HAP-1 (cell line): ENCODE measurements at regions not wholly inside any gene's neighbourhood (a gene's known extent, or its start where the extent isn't known, plus 50 kb on each side); places are given as distances from the start of the nearest gene placed in this dataset.
A peak's percentile ranks its signal among the peaks of the same experiment; 100 is the strongest.
"Not testable (repeated sequence)": the region's sequence is repeated elsewhere in the genome, so short reads cannot be mapped to it uniquely, and the experiment has no call there.

ENCODE experiments used
- DNase-seq, 2 experiments: peaks; one replicate each; pipeline ENCODE4 v3.0.0-alpha.2; 2016 to 2020; ENCODE audit warnings: low spot score in 2 of 2
- H3K27me3 ChIP-seq: fragments of 250-450 bp; sonication (Bioruptor Pico); 2 replicates; pipeline ENCODE4 v1.5.1; 2020; ENCODE audit warnings: low read depth, mild to moderate bottlenecking, moderate library complexity
- H3K36me3 ChIP-seq: fragments of 250-450 bp; sonication (Bioruptor Pico); replicated peaks from 2 replicates; pipeline ENCODE4 v1.5.1; 2020; ENCODE audit warnings: mild to moderate bottlenecking
- H3K4me1 ChIP-seq: fragments of 250-450 bp; sonication (Bioruptor Pico); 2 replicates; pipeline ENCODE4 v1.5.1; 2020; ENCODE audit warnings: mild to moderate bottlenecking
- H3K4me3 ChIP-seq: fragments of 250-450 bp; sonication (Bioruptor Pico); 2 replicates; pipeline ENCODE4 v1.5.1; 2020; ENCODE audit warnings: mild to moderate bottlenecking, moderate library complexity
- H3K9me3 ChIP-seq: fragments of 250-450 bp; sonication (Bioruptor Pico); 2 replicates; pipeline ENCODE4 v1.5.1; 2020; ENCODE audit warnings: mild to moderate bottlenecking, moderate library complexity
- in situ Hi-C: fragments of 300-500 bp; cut with MboI; formaldehyde crosslinking; loops from 3 replicates; pipeline ENCODE4 v1.14.3; 2020; ENCODE audit warnings: low sequenced_read_pairs, inconsistent platforms, mixed read lengths

DNA sequence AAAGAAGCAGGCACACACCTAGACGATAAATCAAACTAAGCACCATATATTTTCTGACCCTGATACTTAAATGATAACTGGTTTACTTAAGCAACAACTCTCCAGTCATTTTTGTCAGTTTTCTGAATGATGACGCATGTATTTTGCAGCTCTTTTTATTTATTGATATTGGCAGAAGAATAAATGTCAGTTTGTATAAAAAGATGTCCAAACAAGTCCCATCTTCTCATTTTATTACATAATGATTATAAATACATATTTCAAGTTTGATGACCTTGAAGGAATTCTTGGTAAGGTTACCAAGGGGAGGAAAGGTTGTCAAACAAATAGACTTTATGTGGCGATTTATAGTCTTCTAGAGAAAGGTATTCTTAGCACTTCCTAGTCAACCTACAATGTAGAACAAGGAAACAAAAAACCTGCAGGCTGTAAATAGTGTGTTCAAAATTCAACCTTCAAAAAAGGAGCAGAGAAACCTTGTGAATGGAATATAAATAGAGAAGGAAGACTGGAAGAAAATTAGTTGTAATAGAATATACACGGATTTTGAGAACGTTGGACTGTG, 190.7 kb downstream of the JRKL start:
- Histone ChIP-seq H3K9me3 (0 out of 2 replicates have a peak, but pooled peaks cover 2% of the 10 kb centered on the region), H3K4me1 (peaks cover under 1% of the 10 kb centered on the region; the same call in 1 of the 2 replicates), H3K27me3 (peaks cover 11% of the 10 kb centered on the region; the same call in 1 of the 2 replicates), H3K4me3 (no peak overlapping the region), H3K36me3 (no peaks in the 10 kb centered on the region)
- in situ Hi-C loops = no loop called here
- DNase-seq = no peak

DNA sequence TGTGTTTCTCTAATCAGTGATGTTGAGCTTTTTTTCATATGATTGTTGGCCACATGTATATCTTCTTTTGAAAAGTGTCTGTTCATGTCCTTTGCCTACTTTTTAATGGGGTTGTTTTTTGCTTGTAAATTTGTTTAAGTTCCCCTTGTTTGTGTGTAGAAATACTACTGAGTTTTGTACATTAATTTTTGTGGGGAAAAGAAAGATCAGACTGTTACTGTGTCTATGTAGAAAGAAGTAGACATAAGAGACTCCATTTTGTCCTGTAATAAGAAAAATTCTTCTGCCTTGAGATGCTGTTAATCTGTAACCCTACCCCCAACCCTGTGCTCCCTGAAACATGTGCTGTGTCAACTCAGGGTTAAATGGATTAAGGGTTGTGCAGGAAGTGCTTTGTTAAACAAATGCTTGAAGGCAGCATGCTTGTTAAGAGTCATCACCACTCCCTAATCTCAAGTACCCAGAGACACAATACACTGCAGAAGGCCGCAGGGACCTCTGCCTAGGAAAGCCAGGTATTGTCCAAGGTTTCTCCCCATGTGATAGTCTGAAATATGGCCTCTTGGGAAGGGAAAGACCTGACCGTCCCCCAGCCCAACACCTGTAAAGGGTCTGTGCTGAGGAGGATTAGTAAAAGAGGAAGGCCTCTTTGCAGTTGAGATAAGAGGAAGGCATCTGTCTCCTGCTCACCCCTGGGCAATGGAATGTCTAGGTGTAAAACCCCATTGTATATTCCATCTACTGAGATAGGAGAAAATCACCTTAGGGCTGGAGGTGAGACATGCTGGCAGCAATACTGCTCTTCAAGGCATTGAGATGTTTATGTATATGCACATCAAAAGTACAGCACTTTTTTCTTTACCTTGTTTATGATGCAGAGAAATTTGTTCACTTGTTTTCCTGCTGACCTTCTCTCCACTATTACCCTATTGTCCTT, 196.4 kb downstream of the JRKL start:
- peak in 1 of 2 experiments; percentile 22 for DNase-seq
- H3K4me1 ChIP-seq, H3K36me3 ChIP-seq, H3K9me3 ChIP-seq, in situ Hi-C loops, H3K27me3 ChIP-seq, H3K4me3 ChIP-seq: not testable (repeated sequence)

DNA sequence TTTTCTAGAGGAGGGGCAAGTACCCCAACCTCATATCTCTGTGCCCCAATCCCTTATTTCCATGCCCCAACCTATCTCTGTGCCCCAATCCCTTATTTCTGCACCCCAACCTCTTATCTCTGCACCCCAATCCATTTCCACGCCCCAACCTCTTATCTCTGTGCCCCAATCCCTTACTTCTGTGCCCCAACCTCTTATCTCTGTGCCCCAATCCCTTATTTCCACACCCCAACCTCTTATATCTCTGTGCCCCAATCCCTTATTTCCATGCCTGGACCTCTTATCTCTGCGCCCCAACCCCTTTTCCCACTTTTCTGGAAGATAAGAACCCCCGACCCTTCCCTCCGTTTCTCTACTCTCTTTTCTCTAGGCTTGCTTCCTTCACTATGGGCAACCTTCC, 199.0 kb downstream of the JRKL start:
- H3K36me3 ChIP-seq, H3K27me3 ChIP-seq, DNase-seq, H3K4me1 ChIP-seq, H3K4me3 ChIP-seq, in situ Hi-C loops, H3K9me3 ChIP-seq: not testable (repeated sequence)

DNA sequence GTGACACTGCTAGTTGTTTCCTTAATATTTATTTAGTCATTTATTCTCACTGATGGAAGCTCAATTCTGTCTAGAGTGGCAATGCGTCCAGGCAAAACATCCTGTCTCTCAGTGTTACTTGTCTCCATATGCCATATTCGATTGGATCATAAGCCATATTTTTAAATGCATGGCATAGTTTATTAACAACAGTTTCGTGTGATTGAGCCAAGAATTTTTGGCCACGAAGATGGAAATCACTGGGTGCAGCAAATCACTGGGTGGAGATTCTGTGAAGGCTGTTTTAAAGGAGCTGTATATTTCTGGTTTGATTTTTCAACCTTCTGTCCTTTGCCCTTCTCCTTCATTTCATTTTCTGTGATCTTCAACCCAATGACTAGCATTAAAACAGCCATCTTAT, 205.2 kb downstream of the JRKL start:
- in situ Hi-C loops = no loop called here
- Histone ChIP-seq H3K4me3 (no peak overlapping the region), H3K9me3 (no peaks in the 10 kb centered on the region), H3K27me3 (no peaks in the 10 kb centered on the region), H3K4me1 (no peaks in the 10 kb centered on the region), H3K36me3 (no peaks in the 10 kb centered on the region)
- no peak for DNase-seq

DNA sequence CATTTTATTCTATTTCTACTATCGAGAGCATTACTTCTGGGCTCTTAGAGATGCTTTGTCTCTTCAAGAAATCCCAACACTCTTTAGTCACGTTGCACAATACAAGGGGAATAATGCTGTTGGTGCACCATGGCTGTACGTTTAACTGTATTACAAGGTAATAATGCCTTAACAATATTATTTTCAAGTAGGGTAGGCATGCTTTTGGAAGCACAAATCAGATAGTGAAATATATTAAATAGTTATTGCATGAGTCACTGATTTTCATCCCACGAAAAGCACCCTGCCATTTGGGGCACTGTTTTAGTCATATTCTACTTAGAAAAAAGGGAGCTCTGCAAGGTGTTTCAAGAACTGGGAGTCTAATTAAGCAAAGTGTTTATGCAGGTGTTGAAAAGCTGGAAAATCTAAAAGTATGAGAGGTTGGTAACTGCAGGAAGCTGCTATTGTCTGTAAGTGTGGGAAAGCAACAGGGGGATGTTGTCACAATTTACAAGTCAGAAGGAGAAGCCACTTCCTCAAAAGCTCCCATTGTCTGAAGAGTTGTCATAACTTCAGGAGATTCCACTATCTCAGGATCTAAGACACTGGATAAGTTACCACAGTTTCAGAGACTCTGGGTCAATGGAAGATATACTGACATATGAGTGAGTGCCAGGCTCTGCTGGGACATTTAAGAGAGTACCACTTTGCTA, 218.2 kb downstream of the JRKL start:
- Histone ChIP-seq H3K27me3 (no peaks in the 10 kb centered on the region), H3K9me3 (no peaks in the 10 kb centered on the region), H3K4me3 (no peak overlapping the region), H3K36me3 (no peaks in the 10 kb centered on the region), H3K4me1 (no peaks in the 10 kb centered on the region)
- in situ Hi-C loops = no loop called here
- no peak for DNase-seq

DNA sequence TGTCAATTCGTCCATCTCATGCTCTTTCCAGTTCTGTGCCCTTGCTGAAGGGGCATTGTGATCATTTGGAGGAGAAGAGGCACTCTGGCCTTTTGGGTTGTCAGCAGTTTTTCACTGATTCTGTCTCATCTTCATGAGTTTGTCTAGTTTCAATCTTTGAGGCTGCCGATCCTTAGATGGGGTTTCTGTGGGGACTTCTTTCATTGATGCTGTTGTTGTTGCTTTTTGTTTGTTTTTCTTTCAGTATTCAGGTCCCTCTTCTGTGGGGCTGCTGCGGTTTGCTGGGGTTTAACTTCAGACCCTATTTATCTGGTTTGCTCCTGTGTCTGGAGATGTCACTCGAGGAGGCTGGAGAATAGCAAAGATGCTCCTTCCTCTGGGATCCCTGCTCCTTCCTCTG, 224.3 kb downstream of the JRKL start:
- no peaks in the 10 kb centered on the region for H3K36me3 ChIP-seq
- no peaks in the 10 kb centered on the region for H3K27me3 ChIP-seq
- no peak for DNase-seq
- no peaks in the 10 kb centered on the region for H3K4me1 ChIP-seq
- in situ Hi-C loops = no loop called here
- H3K4me3 ChIP-seq = no peak overlapping the region
- no peaks in the 10 kb centered on the region for H3K9me3 ChIP-seq

DNA sequence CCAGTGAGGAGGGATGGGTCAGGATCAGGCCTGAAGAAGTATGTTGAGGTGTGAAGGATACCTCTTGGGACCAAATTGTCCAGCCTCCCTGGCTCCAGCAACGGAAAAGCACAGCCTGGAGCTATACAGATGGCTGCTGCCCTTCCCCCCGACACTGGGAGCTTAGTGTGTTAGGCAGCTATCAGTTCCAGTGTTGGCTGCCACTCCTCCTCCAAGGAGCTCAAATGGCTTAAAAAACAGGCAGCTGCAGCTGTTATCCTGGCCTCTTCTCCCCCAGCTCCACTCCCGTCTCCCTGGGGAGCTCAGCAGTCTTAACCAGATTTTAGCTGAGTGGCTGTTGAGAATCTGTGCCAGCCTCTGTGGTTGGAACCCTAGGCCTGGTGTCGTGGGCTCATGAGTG, 225.0 kb downstream of the JRKL start:
- DNase-seq = no peak
- Histone ChIP-seq H3K27me3 (no peaks in the 10 kb centered on the region), H3K9me3 (no peaks in the 10 kb centered on the region), H3K36me3 (no peaks in the 10 kb centered on the region), H3K4me1 (no peaks in the 10 kb centered on the region), H3K4me3 (no peak overlapping the region)
- in situ Hi-C loops = no loop called here

DNA sequence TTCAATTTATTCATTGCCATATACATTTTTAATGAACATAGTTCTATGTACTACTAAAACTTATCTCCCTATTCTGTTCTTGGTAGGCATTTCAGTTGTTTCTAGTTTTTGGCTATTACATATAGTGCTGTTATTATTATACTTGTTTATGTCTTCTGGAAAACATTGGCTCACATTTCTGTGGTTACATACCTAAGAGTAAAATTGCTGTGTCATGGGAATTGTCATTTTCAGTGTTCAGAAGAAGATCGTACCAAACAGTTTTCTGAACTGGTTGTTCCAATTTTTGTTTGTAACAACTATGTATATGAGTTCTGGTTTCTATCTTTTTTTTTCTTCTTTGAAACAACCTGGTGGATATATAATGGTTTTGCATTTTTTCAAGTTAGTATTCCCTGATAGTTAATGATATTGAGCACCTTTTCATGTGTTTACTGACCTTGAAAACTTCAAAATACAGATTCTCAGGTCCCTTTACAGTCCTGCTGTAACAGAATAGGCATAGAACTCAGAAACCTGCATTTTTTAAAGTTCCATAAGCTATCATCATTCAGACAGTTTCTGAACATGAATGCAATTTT, 230.7 kb downstream of the JRKL start:
- Histone ChIP-seq H3K4me3 (no peak overlapping the region), H3K27me3 (no peaks in the 10 kb centered on the region), H3K36me3 (no peaks in the 10 kb centered on the region), H3K4me1 (no peaks in the 10 kb centered on the region), H3K9me3 (no peaks in the 10 kb centered on the region)
- DNase-seq = no peak
- in situ Hi-C loops = no loop called here

DNA sequence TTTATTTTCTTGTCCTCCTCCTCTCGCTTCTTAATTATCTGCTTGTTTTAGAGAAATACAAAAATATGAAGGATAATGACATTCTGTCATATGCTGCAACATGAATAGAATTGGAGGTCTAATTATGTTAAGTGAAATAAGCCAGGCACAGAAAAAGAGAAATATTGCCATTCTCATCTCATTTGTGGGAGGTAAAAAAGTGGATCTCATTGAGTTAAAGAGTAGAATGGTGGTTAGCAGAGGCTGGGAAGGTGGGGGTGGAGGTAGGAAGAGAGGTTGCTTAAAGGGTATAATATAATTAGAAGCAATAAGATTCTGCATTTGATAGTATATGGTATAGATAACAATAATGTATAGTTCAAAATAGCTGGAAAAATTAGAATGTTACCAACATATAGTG, 231.3 kb downstream of the JRKL start:
- no peak for DNase-seq
- no peaks in the 10 kb centered on the region for H3K36me3 ChIP-seq
- no peak overlapping the region for H3K4me3 ChIP-seq
- in situ Hi-C loops = no loop called here
- no peaks in the 10 kb centered on the region for H3K4me1 ChIP-seq
- no peaks in the 10 kb centered on the region for H3K27me3 ChIP-seq
- no peaks in the 10 kb centered on the region for H3K9me3 ChIP-seq

DNA sequence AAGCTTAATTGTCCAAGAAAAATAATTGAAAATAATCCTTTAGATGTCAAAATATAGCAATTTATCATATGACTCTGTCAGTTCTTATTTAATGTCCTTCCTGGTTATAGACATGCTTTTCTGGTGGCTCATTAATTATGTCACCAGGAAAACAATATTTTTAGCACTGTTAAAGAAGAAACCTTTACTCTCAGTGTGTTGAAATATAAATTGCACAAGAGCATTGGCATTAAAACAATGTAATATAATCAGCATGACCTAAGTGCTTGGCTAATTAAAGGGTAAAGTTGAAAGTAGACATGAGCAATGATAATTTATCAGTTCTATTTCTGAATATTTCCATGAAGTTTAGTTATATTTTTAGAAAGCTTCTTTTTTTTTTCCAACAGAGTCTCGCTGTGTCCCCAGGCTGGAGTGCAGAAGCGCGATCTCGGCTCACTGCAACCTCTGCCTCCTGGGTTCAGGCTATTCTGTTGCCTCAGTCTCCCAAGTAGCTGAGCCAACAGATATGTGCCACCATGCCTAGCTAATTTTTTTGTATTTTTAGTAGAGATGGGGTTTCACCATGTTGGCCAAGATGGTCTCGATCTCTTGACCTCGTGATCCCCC, 232.3 kb downstream of the JRKL start:
- Histone ChIP-seq H3K9me3 (no peaks in the 10 kb centered on the region), H3K4me3 (no peak overlapping the region), H3K36me3 (no peaks in the 10 kb centered on the region), H3K27me3 (no peaks in the 10 kb centered on the region), H3K4me1 (no peaks in the 10 kb centered on the region)
- in situ Hi-C loops = no loop called here
- DNase-seq = no peak

DNA sequence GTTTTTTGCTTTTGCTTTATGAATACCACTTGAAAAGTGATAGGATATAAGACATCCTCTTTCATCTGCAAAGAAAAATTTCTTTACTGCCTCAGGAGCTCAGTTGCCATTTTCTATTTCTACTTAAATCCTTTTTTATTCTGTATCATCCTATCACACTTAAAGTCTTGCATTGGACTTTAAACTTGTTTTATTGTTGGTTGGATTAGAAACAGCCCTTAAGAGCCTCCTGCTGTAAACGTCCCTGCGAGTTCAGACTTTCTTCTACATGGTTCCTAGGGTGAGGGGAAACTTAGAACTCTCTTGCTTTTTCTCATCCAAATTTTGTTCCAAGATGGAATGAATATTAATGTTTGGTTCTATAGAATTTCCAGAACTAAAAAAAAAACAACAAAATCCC, 234.3 kb downstream of the JRKL start:
- DNase-seq = no peak
- H3K27me3 ChIP-seq = no peaks in the 10 kb centered on the region
- no peaks in the 10 kb centered on the region for H3K4me1 ChIP-seq
- H3K4me3 ChIP-seq = no peak overlapping the region
- H3K9me3 ChIP-seq = no peaks in the 10 kb centered on the region
- in situ Hi-C loops = no loop called here
- no peaks in the 10 kb centered on the region for H3K36me3 ChIP-seq

DNA sequence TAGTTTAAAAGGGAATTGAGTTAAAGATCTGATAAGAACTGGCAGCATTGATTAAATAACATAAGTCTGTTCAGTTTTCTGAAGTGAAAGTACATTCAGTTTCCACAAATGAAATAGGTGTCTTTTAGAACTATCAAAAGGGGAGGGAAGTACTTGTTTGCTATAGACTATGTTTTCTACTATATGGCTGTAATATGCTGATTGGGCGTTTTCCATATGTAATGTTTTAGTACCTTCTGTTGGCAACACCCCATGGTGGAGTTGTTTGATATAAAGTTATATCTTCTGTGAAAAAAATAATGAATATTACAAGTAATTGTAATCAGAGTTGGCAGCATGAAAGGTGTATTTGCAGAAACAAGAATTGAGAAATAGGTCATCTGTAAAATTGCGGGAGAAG, 237.6 kb downstream of the JRKL start:
- no peaks in the 10 kb centered on the region for H3K27me3 ChIP-seq
- DNase-seq = no peak
- H3K4me1 ChIP-seq = no peaks in the 10 kb centered on the region
- H3K36me3 ChIP-seq = no peaks in the 10 kb centered on the region
- no peaks in the 10 kb centered on the region for H3K9me3 ChIP-seq
- in situ Hi-C loops = no loop called here
- H3K4me3 ChIP-seq = no peak overlapping the region

DNA sequence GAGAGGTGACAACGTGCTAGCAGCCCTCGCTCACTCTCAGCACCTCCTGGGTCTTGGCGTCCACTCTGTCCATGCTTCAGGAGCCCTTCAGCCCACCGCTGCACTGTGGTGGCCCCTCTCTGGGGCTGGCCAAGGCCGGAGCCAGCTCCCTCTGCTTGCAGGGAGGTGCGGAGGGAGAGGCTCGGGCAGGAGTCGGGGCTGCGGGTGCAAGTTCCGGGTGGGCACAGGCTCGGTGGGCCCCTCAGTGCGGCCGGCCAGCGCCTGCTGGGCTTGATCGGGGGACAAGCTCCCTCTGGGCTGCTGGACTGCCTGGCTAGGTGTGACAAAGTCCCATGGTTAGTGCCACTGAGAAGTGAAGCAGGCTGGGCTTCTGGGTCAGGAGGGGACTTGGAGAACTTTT, 245.8 kb downstream of the JRKL start:
- no peaks in the 10 kb centered on the region for H3K36me3 ChIP-seq
- no peak for DNase-seq
- in situ Hi-C loops = no loop called here
- H3K9me3 ChIP-seq = no peaks in the 10 kb centered on the region
- no peaks in the 10 kb centered on the region for H3K4me1 ChIP-seq
- no peak overlapping the region for H3K4me3 ChIP-seq
- no peaks in the 10 kb centered on the region for H3K27me3 ChIP-seq
